ENCODE measurements at regions not wholly inside any gene's neighbourhood (a gene's known extent, or its start where the extent isn't known, plus 50 kb on each side); places are given as distances from the start of the nearest gene placed in this dataset.

DNA sequence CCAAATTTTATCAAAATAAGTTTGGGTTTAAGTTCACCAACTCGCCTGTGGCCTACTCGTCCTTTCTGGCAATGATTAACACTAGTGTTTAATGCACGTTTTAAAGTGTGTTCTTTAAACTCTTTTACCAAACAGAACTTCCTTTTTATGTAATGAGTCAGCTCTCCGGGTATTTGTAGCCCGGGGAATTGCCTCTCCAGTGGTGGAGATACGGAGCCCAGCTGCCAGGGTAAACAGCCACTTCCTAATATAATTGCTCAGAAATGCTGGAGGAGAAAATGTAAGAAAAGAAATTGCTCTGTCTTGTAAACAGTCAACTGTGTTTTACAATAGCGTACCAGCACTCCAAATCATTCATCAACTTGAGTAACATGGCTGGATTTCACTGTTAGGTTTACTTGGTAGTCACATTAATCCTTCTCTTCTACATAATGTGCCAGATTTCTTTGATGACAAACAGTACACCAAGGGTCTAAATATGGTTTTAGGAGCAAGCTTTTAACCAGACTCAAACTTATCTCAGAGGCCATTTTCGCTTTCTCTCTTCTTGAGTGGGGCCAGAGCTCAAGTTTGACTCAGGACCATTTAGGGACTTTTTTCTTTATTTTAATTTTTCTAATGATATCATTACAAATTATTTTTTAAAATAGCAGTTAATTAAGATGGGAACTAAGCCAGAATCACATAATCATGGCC is 101.2 kb upstream of the SLC38A2 start:
- TF ChIP-seq, protein P1, sequence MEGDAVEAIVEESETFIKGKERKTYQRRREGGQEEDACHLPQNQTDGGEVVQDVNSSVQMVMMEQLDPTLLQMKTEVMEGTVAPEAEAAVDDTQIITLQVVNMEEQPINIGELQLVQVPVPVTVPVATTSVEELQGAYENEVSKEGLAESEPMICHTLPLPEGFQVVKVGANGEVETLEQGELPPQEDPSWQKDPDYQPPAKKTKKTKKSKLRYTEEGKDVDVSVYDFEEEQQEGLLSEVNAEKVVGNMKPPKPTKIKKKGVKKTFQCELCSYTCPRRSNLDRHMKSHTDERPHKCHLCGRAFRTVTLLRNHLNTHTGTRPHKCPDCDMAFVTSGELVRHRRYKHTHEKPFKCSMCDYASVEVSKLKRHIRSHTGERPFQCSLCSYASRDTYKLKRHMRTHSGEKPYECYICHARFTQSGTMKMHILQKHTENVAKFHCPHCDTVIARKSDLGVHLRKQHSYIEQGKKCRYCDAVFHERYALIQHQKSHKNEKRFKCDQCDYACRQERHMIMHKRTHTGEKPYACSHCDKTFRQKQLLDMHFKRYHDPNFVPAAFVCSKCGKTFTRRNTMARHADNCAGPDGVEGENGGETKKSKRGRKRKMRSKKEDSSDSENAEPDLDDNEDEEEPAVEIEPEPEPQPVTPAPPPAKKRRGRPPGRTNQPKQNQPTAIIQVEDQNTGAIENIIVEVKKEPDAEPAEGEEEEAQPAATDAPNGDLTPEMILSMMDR (IDR thresholded peaks at IDR 0.05): no peak
- TF ChIP-seq ZFX (IDR thresholded peaks at IDR 0.05; ENCODE audit: borderline replicate concordance): no peak
